Upper lobe of right lung (tissue), 1 donor: ENCODE measurements at regions not wholly inside any gene's neighbourhood (a gene's known extent, or its start where the extent isn't known, plus 50 kb on each side); places are given as distances from the start of the nearest gene placed in this dataset.
"Not testable (repeated sequence)": the region's sequence is repeated elsewhere in the genome, so short reads cannot be mapped to it uniquely, and the experiment has no call there.

ENCODE experiments used
- ATAC-seq: fragments of 200-7000 bp; cut with Tn5 transposase; one replicate; pipeline ENCODE4 v1.9.1; 2020; ENCODE audit warnings: mild to moderate bottlenecking, moderate library complexity
- DNase-seq: peaks from one replicate; pipeline ENCODE4 v3.0.0-alpha.2; 2020
- H3K27ac ChIP-seq: fragments of 200-600 bp; one replicate; pipeline ENCODE4 v1.8.0; 2022
- H3K27me3 ChIP-seq: fragments of 200-600 bp; one replicate; pipeline ENCODE4 v1.8.0; 2022; ENCODE audit warnings: mild to moderate bottlenecking
- H3K36me3 ChIP-seq: fragments of 200-600 bp; one replicate; pipeline ENCODE4 v1.8.0; 2022
- H3K4me1 ChIP-seq: fragments of 200-600 bp; one replicate; pipeline ENCODE4 v1.8.0; 2022
- H3K4me3 ChIP-seq: fragments of 200-600 bp; one replicate; pipeline ENCODE4 v1.8.0; 2022; ENCODE audit warnings: mild to moderate bottlenecking
- H3K9me3 ChIP-seq: fragments of 200-600 bp; one replicate; pipeline ENCODE4 v1.8.0; 2022
- intact Hi-C: fragments of 100-400 bp; cut with DNase I; formaldehyde crosslinking; loops from one replicate; pipeline ENCODE4 v1.11.0; 2022
- donor health status: DM: no; HTN: yes; CAD: no; lungs with severe emphysema.

GRCh38 chr2:87439617-87440204 is 308.2 kb upstream of the PLGLB2 start:
- DNase-seq, H3K4me3 ChIP-seq, H3K4me1 ChIP-seq, H3K27ac ChIP-seq, intact Hi-C loops, H3K27me3 ChIP-seq, ATAC-seq, H3K9me3 ChIP-seq, H3K36me3 ChIP-seq: not testable (repeated sequence)

- H3K4me3 ChIP-seq, H3K36me3 ChIP-seq, intact Hi-C loops, H3K9me3 ChIP-seq, H3K27ac ChIP-seq, H3K4me1 ChIP-seq, ATAC-seq, DNase-seq, H3K27me3 ChIP-seq: not testable (repeated sequence)
These were observed 307.2 kb upstream of the PLGLB2 start for GRCh38 chr2:87440650-87441049.

- H3K36me3 ChIP-seq, H3K4me1 ChIP-seq, H3K9me3 ChIP-seq, H3K27me3 ChIP-seq, H3K27ac ChIP-seq, H3K4me3 ChIP-seq, ATAC-seq, intact Hi-C loops, DNase-seq: not testable (repeated sequence)
These were observed 306.5 kb upstream of the PLGLB2 start for GRCh38 chr2:87441375-87441774.

- H3K4me3 ChIP-seq, H3K4me1 ChIP-seq, H3K36me3 ChIP-seq, intact Hi-C loops, H3K27me3 ChIP-seq, H3K9me3 ChIP-seq, DNase-seq, H3K27ac ChIP-seq: not testable (repeated sequence)
- peak; percentile 30 for ATAC-seq
These were observed 304.8 kb upstream of the PLGLB2 start for GRCh38 chr2:87442983-87443577.

GRCh38 chr2:87444951-87445350 is 302.9 kb upstream of the PLGLB2 start:
- H3K36me3 ChIP-seq, H3K9me3 ChIP-seq, H3K27ac ChIP-seq, H3K4me1 ChIP-seq, H3K4me3 ChIP-seq, ATAC-seq, DNase-seq, H3K27me3 ChIP-seq, intact Hi-C loops: not testable (repeated sequence)

GRCh38 chr2:87445613-87446312 is 302.1 kb upstream of the PLGLB2 start:
- H3K4me1 ChIP-seq, H3K4me3 ChIP-seq, ATAC-seq, intact Hi-C loops, H3K27me3 ChIP-seq, H3K36me3 ChIP-seq, DNase-seq, H3K9me3 ChIP-seq, H3K27ac ChIP-seq: not testable (repeated sequence)

GRCh38 chr2:87446313-87446696 is 301.6 kb upstream of the PLGLB2 start:
- H3K9me3 ChIP-seq, intact Hi-C loops, ATAC-seq: not testable (repeated sequence)

GRCh38 chr2:87449462-87449980 is 298.4 kb upstream of the PLGLB2 start:
- DNase-seq, ATAC-seq, H3K27ac ChIP-seq, H3K27me3 ChIP-seq, H3K36me3 ChIP-seq, H3K9me3 ChIP-seq, H3K4me1 ChIP-seq, H3K4me3 ChIP-seq, intact Hi-C loops: not testable (repeated sequence)

More at GRCh38 chr2:87446313-87446696, 301.6 kb upstream of the PLGLB2 start:
- H3K27me3 ChIP-seq, H3K27ac ChIP-seq, H3K4me3 ChIP-seq, DNase-seq, H3K36me3 ChIP-seq, H3K4me1 ChIP-seq: not testable (repeated sequence)

GRCh38 chr2:87452193-87452592 is 295.7 kb upstream of the PLGLB2 start:
- peaks cover 11% of the 10 kb centered on the region for H3K4me1 ChIP-seq
- DNase-seq, H3K9me3 ChIP-seq, H3K27me3 ChIP-seq, H3K27ac ChIP-seq, intact Hi-C loops, H3K4me3 ChIP-seq, ATAC-seq, H3K36me3 ChIP-seq: not testable (repeated sequence)

GRCh38 chr2:87452861-87453260 is 295.0 kb upstream of the PLGLB2 start:
- peak; percentile 34 for ATAC-seq
- H3K36me3 ChIP-seq, DNase-seq, intact Hi-C loops, H3K27me3 ChIP-seq, H3K9me3 ChIP-seq, H3K27ac ChIP-seq, H3K4me3 ChIP-seq: not testable (repeated sequence)
- peaks cover 11% of the 10 kb centered on the region for H3K4me1 ChIP-seq

- DNase-seq, H3K9me3 ChIP-seq, H3K27me3 ChIP-seq, intact Hi-C loops, H3K4me3 ChIP-seq, ATAC-seq, H3K36me3 ChIP-seq: not testable (repeated sequence)
- Histone ChIP-seq H3K27ac (peak overlapping the region; percentile 42), H3K4me1 (peaks cover 11% of the 10 kb centered on the region)
These were observed 293.9 kb upstream of the PLGLB2 start for GRCh38 chr2:87453965-87454364.

GRCh38 chr2:87454421-87454820 is 293.5 kb upstream of the PLGLB2 start:
- H3K36me3 ChIP-seq, ATAC-seq, H3K27me3 ChIP-seq, H3K9me3 ChIP-seq, H3K4me3 ChIP-seq, DNase-seq, intact Hi-C loops: not testable (repeated sequence)
- peaks cover 11% of the 10 kb centered on the region for H3K4me1 ChIP-seq
- peak overlapping the region; percentile 42 for H3K27ac ChIP-seq

GRCh38 chr2:87455209-87455853 is 292.6 kb upstream of the PLGLB2 start:
- Histone ChIP-seq H3K4me1 (peaks cover 11% of the 10 kb centered on the region), H3K27ac (peak overlapping the region; percentile 66), H3K4me3 (peak overlapping the region; percentile 43)
- H3K27me3 ChIP-seq, H3K36me3 ChIP-seq, DNase-seq, intact Hi-C loops, H3K9me3 ChIP-seq: not testable (repeated sequence)
- peak; percentile 89 for ATAC-seq

- DNase-seq, H3K9me3 ChIP-seq, H3K36me3 ChIP-seq, H3K27me3 ChIP-seq, intact Hi-C loops: not testable (repeated sequence)
- Histone ChIP-seq H3K27ac (peak overlapping the region; percentile 66), H3K4me3 (peak overlapping the region; percentile 43), H3K4me1 (peaks cover 11% of the 10 kb centered on the region)
- ATAC-seq, result peak; percentile 62
These were observed 292.0 kb upstream of the PLGLB2 start for GRCh38 chr2:87455854-87456249.
